ENCODE measurements at regions not wholly inside any gene's neighbourhood (a gene's known extent, or its start where the extent isn't known, plus 50 kb on each side); places are given as distances from the start of the nearest gene placed in this dataset.

DNA sequence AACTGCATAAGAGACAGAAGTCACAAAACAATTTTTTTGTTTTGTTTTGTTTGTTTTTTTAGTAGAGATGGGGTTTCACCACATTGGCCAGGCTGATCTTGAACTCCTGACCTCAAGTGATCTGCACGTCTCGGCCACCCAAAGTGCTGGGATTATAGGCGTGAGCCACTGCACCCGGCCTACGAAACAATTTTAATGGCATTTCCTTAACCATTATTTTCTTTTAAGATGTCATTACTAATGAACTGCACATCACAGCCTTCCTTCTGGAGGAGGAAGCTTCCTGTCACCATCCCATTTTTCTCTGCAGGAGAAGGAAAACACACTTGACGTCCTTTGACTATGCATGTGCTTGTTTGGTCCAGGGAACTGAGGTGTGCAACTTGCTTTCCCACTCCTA, 125.3 kb upstream of the AKIRIN2 start:
- no peak for TF ChIP-seq EZH2 (IDR thresholded peaks at IDR 0.05; ENCODE audit: insufficient read depth, poor library complexity, severe bottlenecking)
- TF ChIP-seq EZH2phosphoT487 (IDR thresholded peaks at IDR 0.05; ENCODE audit: insufficient read depth, low read depth): no peak
- H3K4me2 ChIP-seq (ENCODE audit: unreplicated experiment): no peak overlapping the region
- no peaks in the 10 kb centered on the region for H3K9me3 ChIP-seq (ENCODE audit: low read depth)
- H2AFZ ChIP-seq: no peak overlapping the region
- H3K9me2 ChIP-seq (ENCODE audit: insufficient read depth): no peaks in the 10 kb centered on the region
- H3K27ac ChIP-seq: no peak overlapping the region
- in situ Hi-C loops (cut with MboI): no loop called here
- DNase-seq: no peak
- no peaks in the 10 kb centered on the region for H4K20me1 ChIP-seq (ENCODE audit: insufficient read depth)
- H3K27me3 ChIP-seq (replicated peaks; ENCODE audit: insufficient read depth): no peaks in the 10 kb centered on the region; the same call in 1 of the 2 replicates
- no peaks in the 10 kb centered on the region for H3K79me2 ChIP-seq (ENCODE audit: insufficient read depth)
- no peak overlapping the region for H3K4me3 ChIP-seq
- WGBS, 2 experiments (ENCODE audit: low coverage in 1 of 2, low lambda C conversion rate in 2 of 2, missing lambda C conversion rate in 2 of 2): 80 to 83% methylated on average over 6 of the region's 6 CpGs
- H3K4me1 ChIP-seq (ENCODE audit: insufficient read depth): no peaks in the 10 kb centered on the region
- no peaks in the 10 kb centered on the region for H3F3A ChIP-seq (ENCODE audit: insufficient read depth)
- H3K9ac ChIP-seq: no peak overlapping the region
- H3K36me3 ChIP-seq (ENCODE audit: low read depth): no peaks in the 10 kb centered on the region

DNA sequence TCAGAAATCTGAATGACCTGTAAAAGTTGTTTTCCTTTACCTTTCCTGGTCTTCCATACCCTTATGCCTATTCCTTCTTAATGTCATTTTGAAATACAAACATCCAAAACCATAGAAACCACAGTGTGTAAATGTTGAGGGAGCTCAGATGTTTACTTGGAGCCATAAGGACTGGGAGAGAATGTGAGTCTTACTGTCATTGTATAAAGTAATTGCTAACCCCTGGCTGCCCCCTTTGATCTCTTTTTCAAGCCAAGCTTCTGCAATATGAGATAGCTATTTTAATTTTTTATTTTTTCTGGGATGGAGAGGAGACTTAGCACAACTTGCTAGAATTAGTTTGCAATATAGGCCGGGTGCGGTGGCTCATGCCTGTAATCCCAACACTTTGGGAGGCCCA, 124.4 kb upstream of the AKIRIN2 start:
- DNase-seq: no peak
- Histone ChIP-seq H3K36me3 (ENCODE audit: low read depth) (no peaks in the 10 kb centered on the region), H3K9me2 (ENCODE audit: insufficient read depth) (no peaks in the 10 kb centered on the region), H3K4me3 (no peak overlapping the region), H3K9me3 (ENCODE audit: low read depth) (no peaks in the 10 kb centered on the region), H3K4me2 (ENCODE audit: unreplicated experiment) (no peak overlapping the region), H3F3A (ENCODE audit: insufficient read depth) (no peaks in the 10 kb centered on the region), H3K4me1 (ENCODE audit: insufficient read depth) (no peaks in the 10 kb centered on the region), H3K27me3 (replicated peaks; ENCODE audit: insufficient read depth) (no peaks in the 10 kb centered on the region; the same call in 1 of the 2 replicates), H3K27ac (no peak overlapping the region), H3K9ac (no peak overlapping the region), H2AFZ (no peak overlapping the region), H4K20me1 (ENCODE audit: insufficient read depth) (no peaks in the 10 kb centered on the region), H3K79me2 (ENCODE audit: insufficient read depth) (no peaks in the 10 kb centered on the region)
- TF ChIP-seq EZH2phosphoT487 (IDR thresholded peaks at IDR 0.05; ENCODE audit: insufficient read depth, low read depth): no peak
- TF ChIP-seq EZH2 (IDR thresholded peaks at IDR 0.05; ENCODE audit: insufficient read depth, poor library complexity, severe bottlenecking): no peak
- 54 to 60% methylated on average over 2 of the region's 2 CpGs for WGBS, 2 experiments (ENCODE audit: low coverage in 1 of 2, low lambda C conversion rate in 2 of 2, missing lambda C conversion rate in 2 of 2)
- in situ Hi-C loops (cut with MboI): no loop called here

DNA sequence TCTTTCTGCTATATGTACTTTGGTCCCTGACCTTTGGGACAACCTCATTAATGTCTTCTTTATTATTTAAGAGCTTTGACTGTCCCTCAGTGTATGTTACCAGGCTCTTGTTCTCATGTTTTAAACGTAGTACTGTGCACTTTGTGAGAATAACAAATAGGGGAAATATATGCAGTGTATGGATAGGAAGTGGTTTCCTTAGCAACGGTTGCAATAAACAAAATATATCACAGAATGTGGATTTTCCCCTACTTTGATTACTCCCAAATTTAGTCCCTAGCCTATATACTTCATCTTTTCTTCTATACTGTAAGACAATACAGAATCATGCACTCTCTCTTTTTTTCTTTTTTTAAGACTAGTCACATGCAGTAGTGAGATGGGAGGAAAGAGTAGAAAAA, 123.8 kb upstream of the AKIRIN2 start:
- Histone ChIP-seq H4K20me1 (ENCODE audit: insufficient read depth) (no peaks in the 10 kb centered on the region), H3F3A (ENCODE audit: insufficient read depth) (no peaks in the 10 kb centered on the region), H3K4me2 (ENCODE audit: unreplicated experiment) (no peak overlapping the region), H3K4me1 (ENCODE audit: insufficient read depth) (no peaks in the 10 kb centered on the region), H3K79me2 (ENCODE audit: insufficient read depth) (no peaks in the 10 kb centered on the region), H3K9me2 (ENCODE audit: insufficient read depth) (no peaks in the 10 kb centered on the region), H3K4me3 (no peak overlapping the region), H3K27ac (no peak overlapping the region), H3K9me3 (ENCODE audit: low read depth) (no peaks in the 10 kb centered on the region), H3K9ac (no peak overlapping the region), H3K27me3 (replicated peaks; ENCODE audit: insufficient read depth) (no peaks in the 10 kb centered on the region; the same call in 1 of the 2 replicates), H3K36me3 (ENCODE audit: low read depth) (no peaks in the 10 kb centered on the region), H2AFZ (no peak overlapping the region)
- in situ Hi-C loops (cut with MboI): no loop called here
- 46 to 53% methylated on average over 2 of the region's 2 CpGs for WGBS, 2 experiments (ENCODE audit: low coverage in 1 of 2, low lambda C conversion rate in 2 of 2, missing lambda C conversion rate in 2 of 2)
- DNase-seq: no peak
- no peak for TF ChIP-seq EZH2 (IDR thresholded peaks at IDR 0.05; ENCODE audit: insufficient read depth, poor library complexity, severe bottlenecking)
- no peak for TF ChIP-seq EZH2phosphoT487 (IDR thresholded peaks at IDR 0.05; ENCODE audit: insufficient read depth, low read depth)

DNA sequence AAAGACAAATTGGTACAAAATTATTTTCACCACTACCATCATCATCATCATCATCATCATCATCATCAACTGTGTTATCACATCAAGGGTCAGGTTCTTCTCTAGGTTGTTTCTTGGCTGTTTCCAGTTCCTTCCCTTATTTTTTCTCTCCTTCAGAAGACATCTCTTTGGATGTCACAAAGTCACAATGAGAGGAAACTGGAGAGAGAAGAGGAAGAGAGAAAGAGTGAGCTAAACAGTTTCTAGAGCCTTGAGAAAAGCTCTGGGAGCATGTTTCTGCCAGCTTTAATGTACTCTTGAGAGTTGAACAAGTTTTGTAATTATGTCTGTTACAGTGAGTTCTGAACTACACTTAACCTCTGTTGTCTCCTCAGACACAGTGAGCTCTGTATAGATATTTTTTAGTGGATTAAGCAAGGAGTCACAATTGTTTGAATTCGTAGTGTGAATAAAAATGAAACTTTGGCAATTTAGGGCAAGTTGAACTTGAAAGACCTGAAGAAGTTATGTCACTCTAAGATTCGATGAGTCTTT, 123.0 kb upstream of the AKIRIN2 start:
- Histone ChIP-seq H3K4me1 (ENCODE audit: insufficient read depth) (no peaks in the 10 kb centered on the region), H3K27ac (no peak overlapping the region), H3K9me2 (ENCODE audit: insufficient read depth) (no peaks in the 10 kb centered on the region), H3K36me3 (ENCODE audit: low read depth) (no peaks in the 10 kb centered on the region), H3K79me2 (ENCODE audit: insufficient read depth) (no peaks in the 10 kb centered on the region), H3F3A (ENCODE audit: insufficient read depth) (no peaks in the 10 kb centered on the region), H3K9me3 (ENCODE audit: low read depth) (no peaks in the 10 kb centered on the region), H3K4me2 (ENCODE audit: unreplicated experiment) (no peak overlapping the region), H3K4me3 (no peak overlapping the region), H3K9ac (no peak overlapping the region), H3K27me3 (replicated peaks; ENCODE audit: insufficient read depth) (no peaks in the 10 kb centered on the region; the same call in 1 of the 2 replicates), H4K20me1 (ENCODE audit: insufficient read depth) (no peaks in the 10 kb centered on the region), H2AFZ (no peak overlapping the region)
- DNase-seq: no peak
- TF ChIP-seq EZH2 (IDR thresholded peaks at IDR 0.05; ENCODE audit: insufficient read depth, poor library complexity, severe bottlenecking): no peak
- TF ChIP-seq EZH2phosphoT487 (IDR thresholded peaks at IDR 0.05; ENCODE audit: insufficient read depth, low read depth): no peak
- in situ Hi-C loops (cut with MboI): no loop called here
- 45% methylated on average over 2 of the region's 2 CpGs for WGBS, 2 experiments (ENCODE audit: low coverage in 1 of 2, low lambda C conversion rate in 2 of 2, missing lambda C conversion rate in 2 of 2)

- no peak overlapping the region for H3K27ac ChIP-seq
- H3K27me3 ChIP-seq (replicated peaks; ENCODE audit: insufficient read depth): no peaks in the 10 kb centered on the region; the same call in 1 of the 2 replicates
- no peaks in the 10 kb centered on the region for H3K79me2 ChIP-seq (ENCODE audit: insufficient read depth)
- H3K9ac ChIP-seq: no peak overlapping the region
- peaks cover 8% of the 10 kb centered on the region; the same call in 1 of the 2 replicates for H3F3A ChIP-seq (ENCODE audit: insufficient read depth)
- no peaks in the 10 kb centered on the region for H4K20me1 ChIP-seq (ENCODE audit: insufficient read depth)
- no peak overlapping the region for H3K4me2 ChIP-seq (ENCODE audit: unreplicated experiment)
- peaks cover 5% of the 10 kb centered on the region for H3K4me1 ChIP-seq (ENCODE audit: insufficient read depth)
- no peaks in the 10 kb centered on the region for H3K36me3 ChIP-seq (ENCODE audit: low read depth)
- H3K4me3 ChIP-seq: no peak overlapping the region
- H2AFZ ChIP-seq: no peak overlapping the region
- H3K9me2 ChIP-seq (ENCODE audit: insufficient read depth): 0 out of 2 replicates have a peak, but pooled peaks cover 6% of the 10 kb centered on the region
- in situ Hi-C loops (cut with MboI): no loop called here
- TF ChIP-seq EZH2phosphoT487 (IDR thresholded peaks at IDR 0.05; ENCODE audit: insufficient read depth, low read depth) (no peak), EZH2 (IDR thresholded peaks at IDR 0.05; ENCODE audit: insufficient read depth, poor library complexity, severe bottlenecking) (no peak)
- no peaks in the 10 kb centered on the region for H3K9me3 ChIP-seq (ENCODE audit: low read depth)
- no peak for DNase-seq
These were observed 120.0 kb upstream of the AKIRIN2 start for GRCh38 chr6:87822011-87822410.

Measured in GM23248 (cell line).